ENCODE measurements at regions not wholly inside any gene's neighbourhood (a gene's known extent, or its start where the extent isn't known, plus 50 kb on each side); places are given as distances from the start of the nearest gene placed in this dataset.

DNA sequence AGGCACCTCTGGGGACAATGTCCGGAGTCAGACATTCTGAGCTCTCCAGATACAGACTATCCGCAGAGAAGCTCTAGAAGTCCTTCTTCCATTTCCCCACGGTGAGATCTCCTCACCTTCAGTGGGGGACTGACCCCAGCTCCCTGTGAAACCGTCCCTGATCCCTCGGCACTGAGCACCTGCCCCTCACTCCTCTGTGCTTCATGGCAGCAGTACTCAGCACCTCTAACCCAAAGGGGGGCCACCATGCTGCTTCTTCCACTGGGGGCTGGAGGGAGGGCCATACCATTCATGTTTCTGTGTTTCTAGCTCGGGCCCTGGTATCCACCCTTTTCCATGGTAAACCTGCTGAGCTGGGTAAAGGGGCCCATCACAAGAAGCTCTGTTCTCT lies 321.7 kb downstream of the BRD1 start:
- DNase-seq (ENCODE audit: low spot score), result no peak

DNA sequence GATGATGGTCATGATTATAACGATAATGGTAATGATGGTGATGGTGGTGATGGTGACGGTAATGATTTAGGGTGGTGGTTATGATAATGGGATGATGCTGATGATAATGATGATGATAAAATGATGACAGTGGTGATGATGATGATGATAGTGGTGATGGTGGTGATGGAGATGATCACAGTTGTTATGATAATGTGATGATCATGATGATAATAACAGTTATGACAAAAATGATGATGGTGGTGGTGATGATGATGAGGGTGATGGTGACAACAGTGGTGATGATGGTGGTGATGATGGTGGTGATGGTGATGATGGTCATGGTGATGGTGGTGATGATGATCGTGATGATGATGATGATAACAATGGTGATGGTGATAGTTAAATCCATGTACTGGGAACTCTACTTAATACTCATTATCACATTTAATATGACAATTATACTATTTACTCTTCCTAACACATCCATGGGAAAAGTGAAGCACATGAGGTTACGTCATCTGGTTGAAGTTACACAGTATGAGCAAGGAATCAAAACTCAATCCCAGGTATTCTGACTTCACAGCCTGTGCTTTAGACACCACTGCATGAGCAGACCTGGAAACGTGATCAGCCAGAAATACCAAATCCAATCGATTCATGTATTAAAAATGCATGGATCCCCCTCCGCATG lies 322.2 kb downstream of the BRD1 start:
- no peak for DNase-seq (ENCODE audit: low spot score)

DNA sequence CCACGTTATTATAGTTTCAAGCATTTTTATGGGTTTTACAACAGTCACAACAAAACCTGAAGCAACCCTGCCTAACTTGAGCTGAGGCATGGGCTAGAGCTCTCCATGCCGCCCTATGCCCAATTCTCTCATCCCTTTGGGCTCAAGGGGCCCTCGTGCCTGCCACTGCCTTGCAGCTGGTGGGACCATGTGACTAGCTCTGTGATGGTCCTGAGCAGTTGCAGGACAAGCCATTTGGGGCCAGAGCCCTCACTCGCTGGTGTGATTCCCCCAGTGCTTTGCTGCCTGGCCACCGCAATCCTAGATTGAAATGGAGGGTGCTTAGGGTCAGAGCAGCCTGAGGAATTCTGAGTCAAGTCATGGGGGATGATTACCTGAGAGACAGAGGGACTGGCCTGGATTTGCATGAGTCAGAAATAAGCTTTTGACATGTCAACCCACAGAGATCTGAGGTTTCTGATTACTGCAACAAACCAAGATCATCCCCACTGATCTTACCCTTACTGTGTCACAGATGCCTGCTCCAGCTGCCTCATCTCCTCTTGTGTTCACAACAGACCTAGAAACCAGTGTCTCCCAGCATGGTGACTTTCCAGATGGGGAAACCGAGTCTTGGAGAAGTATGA lies 323.7 kb downstream of the BRD1 start:
- no peak for DNase-seq (ENCODE audit: low spot score)

DNA sequence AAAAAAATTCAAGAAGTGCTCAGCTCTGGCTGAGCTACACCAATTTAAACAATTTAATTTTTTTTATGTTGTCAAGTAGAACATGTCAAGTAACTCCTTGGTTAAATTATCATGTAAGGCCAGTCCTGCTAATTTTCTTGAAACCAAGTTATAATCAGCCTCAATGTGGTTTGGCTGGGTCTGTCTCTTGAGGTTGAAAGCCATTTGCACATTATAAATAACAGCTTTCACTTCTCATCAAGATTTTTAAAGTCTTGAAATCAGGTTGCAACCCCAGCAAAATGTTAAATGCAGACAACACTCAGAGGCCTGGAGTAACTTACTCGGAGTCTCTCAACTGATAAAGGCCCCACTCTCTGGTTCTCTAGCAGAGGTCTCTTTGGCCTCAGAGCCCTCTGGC lies 324.4 kb downstream of the BRD1 start:
- no peak for DNase-seq (ENCODE audit: low spot score)

DNA sequence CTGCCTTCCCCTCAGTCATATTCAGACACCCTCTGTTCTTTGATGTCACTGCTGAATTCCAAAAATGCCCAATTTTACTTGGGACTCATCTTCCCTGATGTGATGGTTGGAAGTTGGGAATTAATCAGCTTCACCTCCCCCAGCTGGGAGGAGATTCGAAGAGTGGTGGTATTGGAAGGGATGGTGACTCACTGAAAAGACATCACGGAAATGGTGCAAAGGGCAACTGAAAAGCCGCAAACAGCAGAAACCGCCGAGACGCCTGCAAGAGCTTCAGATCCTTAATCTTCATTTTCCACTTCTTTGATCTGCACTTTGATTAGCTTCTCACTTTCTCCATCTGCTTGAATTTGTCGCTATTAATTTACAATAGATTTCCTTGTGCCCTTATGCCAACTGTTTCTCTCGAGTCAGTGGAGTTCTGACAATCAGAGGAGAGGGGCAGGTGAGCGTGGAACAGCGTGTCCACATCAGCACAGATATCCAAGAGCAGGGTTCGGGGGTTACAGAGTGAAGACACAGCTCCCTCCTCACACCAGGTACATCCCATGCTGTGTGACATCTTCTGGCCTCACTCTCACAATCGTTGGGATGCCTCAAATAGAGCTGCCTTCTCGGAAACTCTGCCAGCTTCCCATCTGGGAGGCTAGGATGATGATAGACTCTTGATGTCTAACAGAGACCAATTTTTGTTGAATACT lies 325.4 kb downstream of the BRD1 start:
- DNase-seq (ENCODE audit: low spot score), result no peak

DNA sequence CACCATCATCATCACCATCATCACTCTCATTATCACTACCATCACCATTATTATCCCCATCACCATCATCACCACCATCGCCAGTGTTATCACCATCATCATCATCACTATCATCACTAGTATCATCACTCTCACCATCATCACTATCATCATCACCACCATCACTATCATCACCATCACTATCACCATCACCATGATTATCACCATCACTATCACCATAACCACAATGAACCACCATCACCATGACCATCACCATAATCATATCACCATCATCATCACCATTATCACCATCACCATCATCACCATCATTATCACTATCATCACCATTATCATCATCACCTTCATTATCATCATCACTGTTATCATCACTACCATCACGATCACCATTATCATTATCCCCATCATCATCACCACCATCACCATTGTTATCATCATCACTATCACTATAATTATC lies 326.7 kb downstream of the BRD1 start:
- no peak for DNase-seq (ENCODE audit: low spot score)

DNA sequence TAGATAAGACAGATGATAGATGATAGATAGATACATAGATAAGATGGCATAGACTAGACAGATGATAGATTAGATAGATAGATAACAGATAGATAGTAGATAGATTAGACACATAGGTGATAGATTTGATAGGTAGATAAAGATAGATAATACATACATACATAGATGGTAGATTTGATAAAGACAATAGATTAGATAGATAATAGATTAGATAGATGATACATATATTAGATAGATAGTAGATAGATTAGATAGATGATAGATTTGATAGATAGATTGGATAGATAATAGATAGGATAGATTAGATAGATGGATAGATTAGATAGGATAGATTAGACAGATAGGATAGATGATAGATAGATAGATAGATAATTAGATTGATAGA lies 327.6 kb downstream of the BRD1 start:
- no peak for DNase-seq (ENCODE audit: low spot score)

DNA sequence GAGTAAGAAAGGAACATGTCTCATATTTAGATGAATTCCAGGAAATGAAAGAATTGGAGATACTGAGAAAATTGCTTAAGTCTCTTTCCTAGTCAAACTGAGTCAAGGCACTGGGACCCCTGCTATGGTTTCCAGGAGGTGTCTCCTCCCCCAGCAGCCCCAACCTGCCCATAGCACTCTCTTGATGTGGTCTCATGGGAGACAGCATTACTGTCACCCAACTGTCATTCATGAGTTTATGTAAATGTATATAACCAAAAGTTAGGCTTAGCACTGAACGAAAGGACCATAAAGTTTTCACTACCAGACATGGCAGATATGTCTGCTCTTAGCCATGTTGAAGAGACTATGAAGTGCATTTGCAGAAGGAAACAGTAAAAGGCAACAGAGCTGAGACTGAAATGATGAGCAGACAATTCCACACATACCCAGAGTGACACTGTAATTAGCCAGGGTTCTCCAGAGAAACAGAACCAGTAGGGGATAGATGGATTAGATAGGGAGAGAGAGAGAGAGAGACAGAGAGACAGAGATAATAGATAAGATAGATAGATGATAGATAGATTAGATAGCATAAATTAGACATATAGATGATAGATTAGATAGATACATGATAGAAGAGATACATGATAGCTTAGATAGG lies 328.1 kb downstream of the BRD1 start:
- no peak for DNase-seq (ENCODE audit: low spot score)

DNA sequence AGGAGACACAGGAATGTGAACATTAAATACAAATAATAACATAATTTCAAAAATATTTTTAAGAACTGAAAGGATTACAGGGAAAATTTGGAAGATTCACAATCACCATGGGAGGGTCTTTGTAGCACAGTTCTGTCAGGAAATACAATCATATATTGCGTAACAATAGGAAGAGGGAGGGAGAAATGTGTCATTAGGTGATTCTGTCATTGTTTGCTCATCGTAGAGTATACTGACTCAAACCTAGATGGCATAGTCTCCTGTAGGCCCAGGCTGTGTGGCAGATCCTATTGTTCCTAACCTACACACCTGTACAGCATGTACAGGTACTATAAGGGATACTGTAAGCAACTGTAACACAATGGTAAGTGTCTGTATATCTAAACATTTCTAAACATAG lies 330.4 kb downstream of the BRD1 start:
- no peak for DNase-seq (ENCODE audit: low spot score)

DNA sequence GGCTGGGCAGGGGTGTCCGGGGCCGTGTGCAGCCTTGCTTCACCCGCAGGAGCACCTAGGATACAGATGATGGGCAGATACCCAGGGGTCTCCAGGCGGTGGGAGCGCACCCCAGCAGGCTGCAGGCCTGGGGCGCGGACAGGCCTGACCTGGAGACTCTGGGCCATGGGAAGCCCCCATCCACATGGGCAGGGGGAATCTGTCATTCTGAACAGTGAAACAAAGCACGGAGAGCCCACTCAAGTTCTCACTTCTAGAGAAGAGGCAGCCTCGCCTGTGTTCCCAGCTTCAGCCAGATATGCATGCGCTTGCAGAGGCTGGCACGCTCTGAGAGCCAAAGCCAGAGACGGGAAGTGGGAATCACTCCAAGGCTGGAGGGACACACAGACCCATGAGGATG lies 333.1 kb downstream of the BRD1 start:
- DNase-seq (ENCODE audit: low spot score), result peak; percentile 4

DNA sequence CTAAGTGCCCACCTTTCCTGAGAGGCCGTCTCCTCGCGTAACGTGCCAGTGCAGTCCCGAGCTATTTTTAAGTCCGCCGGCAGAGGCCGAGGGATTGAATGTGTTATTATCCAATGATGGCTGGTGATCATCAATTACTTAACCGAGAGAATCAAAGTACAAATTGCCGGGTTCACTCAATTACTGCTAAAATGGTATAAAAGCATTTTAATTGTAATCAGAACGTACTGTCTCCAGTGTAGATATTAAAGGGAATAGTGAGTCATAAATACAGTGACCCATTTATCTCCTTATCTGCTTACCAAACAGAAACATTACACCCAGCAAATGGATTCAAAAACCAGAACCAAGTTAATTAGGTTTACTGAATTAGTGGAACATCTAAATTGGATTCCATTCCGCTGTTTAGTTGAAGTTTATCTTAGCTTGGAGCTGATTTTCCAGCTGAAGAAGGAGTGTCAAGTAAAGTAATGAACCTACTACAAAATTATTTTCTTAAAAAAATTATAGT lies 334.9 kb downstream of the BRD1 start:
- no peak for DNase-seq (ENCODE audit: low spot score)

DNA sequence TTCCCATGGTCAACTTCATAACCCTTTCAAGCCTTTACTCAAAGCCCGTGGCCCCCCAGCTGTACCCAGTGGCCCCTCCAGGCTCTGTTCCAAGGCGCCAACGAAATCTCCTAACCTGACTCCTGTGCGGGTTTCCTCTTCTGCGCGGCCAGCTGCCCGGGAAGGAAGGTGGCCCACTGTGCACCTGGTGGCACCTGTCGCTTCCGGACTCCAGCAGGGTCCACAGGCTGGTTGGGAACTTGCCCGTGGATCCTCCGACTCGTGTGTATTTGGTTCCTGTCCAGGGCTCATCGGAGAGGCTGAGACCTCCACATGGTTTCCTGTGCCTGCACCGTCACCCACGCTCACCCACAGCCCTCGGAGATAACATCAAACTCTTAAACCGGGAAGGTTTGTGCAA lies 335.4 kb downstream of the BRD1 start:
- no peak for DNase-seq (ENCODE audit: low spot score)

DNA sequence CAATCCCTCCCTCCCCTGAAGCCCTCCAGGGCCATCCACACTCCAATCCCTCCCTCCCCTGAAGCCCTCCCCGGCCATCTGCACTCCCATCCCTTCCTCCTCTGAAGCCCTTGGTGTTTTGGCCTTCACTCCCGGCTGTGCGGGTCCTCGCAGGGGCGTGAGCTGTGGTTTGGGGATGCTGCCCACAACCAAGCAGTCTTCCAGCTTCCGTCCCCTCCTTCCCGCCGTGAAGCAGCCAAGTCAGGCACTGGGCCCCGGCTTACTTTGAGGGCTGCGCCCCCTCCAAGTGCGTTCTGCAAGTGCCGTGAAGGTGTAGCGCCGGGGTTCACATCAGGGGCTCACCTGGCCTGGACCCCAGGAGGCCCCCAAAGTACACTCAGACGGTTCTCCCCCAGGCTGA lies 335.9 kb downstream of the BRD1 start:
- no peak for DNase-seq (ENCODE audit: low spot score)

DNA sequence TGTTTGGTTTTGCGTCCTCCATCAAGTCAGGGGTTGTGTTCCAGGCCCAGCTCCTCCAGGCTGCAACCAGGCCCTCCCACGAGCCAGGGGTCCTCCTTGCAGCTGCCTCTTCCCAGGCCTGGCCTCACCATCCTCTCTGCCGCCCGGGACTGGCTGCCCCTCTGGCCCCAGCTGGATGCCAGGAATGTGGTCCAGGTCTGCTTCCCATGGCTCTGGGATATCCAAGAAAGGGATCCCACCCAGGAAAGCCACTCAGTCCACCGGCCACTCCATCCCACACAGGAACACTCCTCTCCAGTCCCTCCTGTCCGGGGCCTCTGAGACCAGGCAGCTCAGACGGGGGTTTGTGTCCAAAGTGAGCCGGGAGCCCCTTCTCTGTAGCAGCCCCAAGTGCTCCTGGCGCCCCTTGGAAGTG lies 336.4 kb downstream of the BRD1 start:
- no peak for DNase-seq (ENCODE audit: low spot score)

DNA sequence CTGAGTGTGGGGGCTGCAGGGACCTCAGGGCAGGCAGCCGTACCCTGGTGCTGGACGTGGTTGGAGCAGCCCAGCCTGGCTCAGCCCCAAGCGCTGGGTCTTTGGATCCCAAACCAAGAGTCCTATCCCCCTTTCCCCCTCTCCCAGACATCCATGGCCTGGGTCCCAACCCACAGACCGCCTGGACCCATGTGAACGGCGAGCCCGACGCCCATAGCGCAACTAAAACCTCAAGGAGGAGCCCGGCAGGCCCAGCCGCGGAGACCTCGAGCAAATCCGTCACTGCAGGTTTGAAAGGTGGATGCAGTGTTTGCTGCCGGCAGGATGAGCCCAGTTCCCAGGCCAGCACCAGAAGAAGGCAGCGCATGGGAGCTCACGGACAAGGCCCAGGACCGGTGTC lies 337.0 kb downstream of the BRD1 start:
- no peak for DNase-seq (ENCODE audit: low spot score)

DNA sequence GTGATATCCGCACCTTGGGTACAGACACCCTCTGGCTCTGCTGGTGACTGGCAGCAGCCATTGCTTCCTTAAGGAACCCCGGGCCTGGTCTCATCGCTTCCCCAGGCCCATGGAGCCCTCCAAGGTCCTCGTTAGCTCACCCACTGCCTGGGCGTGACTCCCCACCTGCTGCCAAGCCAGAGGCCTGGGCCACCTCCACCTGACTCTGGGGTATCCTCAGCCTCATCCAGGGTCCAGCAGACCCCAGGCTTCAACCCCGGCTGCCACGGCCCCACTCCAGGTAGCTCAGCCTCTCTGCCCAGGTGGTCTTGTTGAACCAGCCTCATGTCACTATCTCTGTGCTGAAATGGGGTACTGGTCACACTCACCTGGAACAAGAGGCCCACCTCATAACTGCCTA lies 337.9 kb downstream of the BRD1 start:
- DNase-seq (ENCODE audit: low spot score), result no peak

DNA sequence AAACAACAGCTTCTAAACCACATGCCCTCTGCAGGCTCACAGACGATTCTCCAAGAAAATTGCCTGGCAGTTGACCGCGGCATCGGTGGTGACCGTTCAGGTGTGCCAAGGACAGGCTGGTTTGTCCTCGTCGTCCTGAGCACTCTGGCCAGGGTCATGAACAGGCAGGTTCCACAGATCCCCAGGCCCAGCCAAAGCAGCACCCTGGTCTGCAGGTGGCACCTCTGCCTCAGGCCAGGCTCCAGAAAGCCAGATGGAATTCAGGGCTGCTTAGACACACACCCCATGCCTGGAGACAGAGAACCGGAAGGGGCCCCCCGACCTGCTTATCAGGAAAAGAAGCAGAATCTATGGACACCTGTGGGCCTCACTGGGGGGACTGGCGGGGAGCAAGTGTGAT lies 338.7 kb downstream of the BRD1 start:
- no peak for DNase-seq (ENCODE audit: low spot score)

DNA sequence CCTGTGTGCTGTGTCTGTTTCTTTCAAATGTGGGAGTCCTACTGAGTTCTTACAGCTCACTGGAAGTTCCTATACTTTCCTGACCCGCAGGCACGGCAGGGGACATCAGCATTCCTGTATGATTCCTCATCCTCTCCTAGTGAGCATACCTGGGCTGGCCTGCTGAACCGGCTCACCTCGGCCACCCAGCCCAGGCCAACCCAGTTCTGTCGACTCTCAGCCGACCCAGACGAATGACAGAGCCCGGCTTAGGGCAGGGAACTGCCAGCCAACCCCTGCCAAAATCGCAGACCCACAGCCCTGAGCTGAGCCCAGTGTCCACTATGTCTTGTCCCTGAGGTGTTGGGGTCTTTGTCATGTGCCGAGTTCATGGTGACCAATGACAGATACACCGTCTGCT lies 339.7 kb downstream of the BRD1 start:
- DNase-seq (ENCODE audit: low spot score), result peak; percentile 68

DNA sequence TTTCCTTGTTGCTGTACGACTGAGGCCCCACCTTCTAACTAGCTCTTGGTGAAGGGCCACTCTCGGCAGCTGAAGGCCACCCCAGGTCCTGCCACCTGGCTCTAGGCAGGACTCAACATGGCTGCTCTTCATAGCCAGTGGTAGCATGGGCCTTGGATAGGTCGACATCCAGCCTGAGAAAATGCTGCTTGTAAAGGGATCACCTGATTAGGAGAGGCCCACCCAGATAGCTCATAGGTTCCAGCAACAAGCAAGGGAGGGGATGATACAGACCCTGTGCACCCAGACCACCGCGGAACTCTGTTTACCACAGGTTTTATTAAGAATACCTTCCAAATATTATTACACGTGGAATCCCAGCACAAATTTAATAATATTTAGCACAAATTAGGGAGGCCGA lies 341.4 kb downstream of the BRD1 start:
- DNase-seq (ENCODE audit: low spot score), result no peak

DNA sequence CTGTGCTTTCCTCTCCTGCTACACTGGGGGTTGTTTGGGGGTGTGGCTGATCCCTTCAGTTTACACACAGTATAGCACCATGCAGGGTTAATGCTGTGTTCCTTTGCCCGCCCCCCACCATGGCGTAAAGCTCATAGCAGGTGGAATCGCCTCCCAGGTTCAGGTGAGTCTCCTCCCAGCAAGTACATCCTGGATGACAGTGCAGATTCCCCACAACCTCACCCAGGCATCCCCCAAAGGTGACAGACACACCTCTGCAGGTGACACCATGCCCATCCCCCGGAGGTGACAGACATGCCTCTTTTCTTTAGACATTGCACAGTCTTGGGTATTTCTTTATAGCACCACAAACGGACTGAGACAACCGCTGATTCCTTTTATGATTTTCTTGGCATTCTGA lies 343.7 kb downstream of the BRD1 start:
- DNase-seq (ENCODE audit: low spot score), result no peak

DNA sequence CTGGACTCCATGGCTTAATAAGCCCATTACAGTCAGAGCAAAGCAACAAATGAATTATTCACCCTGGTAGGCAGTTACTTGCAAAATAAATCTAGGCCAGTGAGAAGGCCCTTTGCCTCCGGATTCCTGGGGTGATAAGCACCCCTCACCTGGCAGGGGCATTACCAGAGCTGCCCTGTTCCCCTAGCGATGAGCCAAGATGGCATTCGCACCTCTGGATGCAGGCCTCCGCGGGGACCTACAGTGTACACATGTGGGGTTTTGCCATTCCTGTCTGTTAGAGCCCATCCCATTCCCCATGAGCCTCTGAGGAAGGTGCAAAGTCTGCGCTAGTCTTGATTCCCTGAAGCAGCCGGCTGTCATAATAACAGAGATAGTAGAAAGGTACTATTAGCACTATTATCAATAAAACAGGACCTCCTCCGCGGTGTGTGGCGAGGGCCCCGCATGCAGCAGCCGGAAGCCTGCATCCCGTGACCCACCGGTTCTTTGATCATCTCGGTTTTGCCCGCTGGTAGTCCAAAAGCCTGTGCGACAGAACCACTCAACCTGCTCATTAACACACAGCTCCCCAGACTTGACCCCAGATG lies 344.3 kb downstream of the BRD1 start:
- DNase-seq (ENCODE audit: low spot score), result no peak

DNA sequence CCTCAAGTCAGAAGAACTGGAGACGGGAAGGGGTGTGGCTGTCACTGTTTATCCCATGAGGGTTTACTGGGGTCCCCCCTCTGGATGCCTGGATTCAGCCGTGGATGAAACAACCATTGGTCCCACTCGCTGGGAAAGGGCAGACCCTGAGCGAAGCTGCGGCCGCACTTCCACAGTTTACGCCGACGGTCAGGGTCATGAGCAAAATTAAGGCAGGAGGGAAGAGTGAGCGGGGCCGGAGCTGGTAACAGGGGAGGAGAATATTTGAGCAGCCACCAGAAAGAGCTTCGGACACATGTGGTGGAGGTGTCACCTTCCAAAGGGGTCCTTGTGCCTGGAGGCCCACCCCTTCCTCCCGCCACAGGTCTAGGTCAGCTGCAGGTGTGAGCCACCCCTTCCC lies 344.9 kb downstream of the BRD1 start:
- no peak for DNase-seq (ENCODE audit: low spot score)

All from iPS-NIHi11 (cell line).